ENCODE measurements at regions not wholly inside any gene's neighbourhood (a gene's known extent, or its start where the extent isn't known, plus 50 kb on each side); places are given as distances from the start of the nearest gene placed in this dataset.

- Histone ChIP-seq H3K4me2 (ENCODE audit: low read length) (no peak overlapping the region), H2AFZ (ENCODE audit: low read depth, low read length, poor library complexity, severe bottlenecking) (no peak overlapping the region), H3K9ac (ENCODE audit: low read length) (no peak overlapping the region), H3K36me3 (ENCODE audit: control insufficient read depth in 1 of 2, insufficient read depth in 2 of 2, low read length in 2 of 2) (no peaks in the 10 kb centered on the region), H3K79me2 (ENCODE audit: insufficient read depth, low read length) (no peaks in the 10 kb centered on the region), H3K27ac (ENCODE audit: low read depth, low read length) (no peak overlapping the region), H3K27me3 (ENCODE audit: insufficient read depth, low read length) (no peaks in the 10 kb centered on the region), H3K4me3 (replicated peaks in 1 of 2; ENCODE audit: low read depth in 1 of 2, low read length in 2 of 2) (no peak overlapping the region), H3K9me2 (ENCODE audit: insufficient read depth) (no peaks in the 10 kb centered on the region), H3K9me3 (ENCODE audit: control insufficient read depth in 1 of 2, insufficient read depth in 1 of 2, low read depth in 1 of 2, low read length in 2 of 2) (peaks cover 24 to 43% of the 10 kb centered on the region in 2 experiments; a peak in 2 of 4 replicates), H3K4me1 (ENCODE audit: control insufficient read depth in 1 of 2, insufficient read depth in 2 of 2, low read length in 2 of 2) (no peaks in the 10 kb centered on the region), H4K20me1 (ENCODE audit: insufficient read depth) (no peaks in the 10 kb centered on the region)
- intact Hi-C loops (cut with micrococcal nuclease) = no loop called here
- BruUV-seq (replicated peaks) = no TSS peak
- POLR2A ChIA-PET = no interaction called here
- TF ChIP-seq, protein P1, sequence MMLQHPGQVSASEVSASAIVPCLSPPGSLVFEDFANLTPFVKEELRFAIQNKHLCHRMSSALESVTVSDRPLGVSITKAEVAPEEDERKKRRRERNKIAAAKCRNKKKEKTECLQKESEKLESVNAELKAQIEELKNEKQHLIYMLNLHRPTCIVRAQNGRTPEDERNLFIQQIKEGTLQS (IDR thresholded peaks at IDR 0.05) = no peak
- TF ChIP-seq CEBPB (IDR thresholded peaks at IDR 0.05; ENCODE audit: low read depth) (no peak), SIN3A (IDR thresholded peaks at IDR 0.05; ENCODE audit: low read depth) (no peak), FOSL1 (IDR thresholded peaks at IDR 0.05; ENCODE audit: low read depth) (no peak), POLR2AphosphoS5 (IDR thresholded peaks at IDR 0.05; ENCODE audit: low read depth, low read length) (no peak), SRF (IDR thresholded peaks at IDR 0.05; ENCODE audit: low read depth) (no peak)
- RAD21 ChIA-PET (ENCODE audit: low non-redundant PET in 1 of 2, low total read pairs in 2 of 2, uncharacterized antibody in 2 of 2, unreplicated experiment in 2 of 2) = no interaction called here
- no peak for DNase-seq (ENCODE audit: low read depth, low spot score)
- no peak for ATAC-seq
- CTCF ChIA-PET = no interaction called here
Measured at GRCh38 chr15:46917721-46918252, 799.5 kb upstream of the SEMA6D start.

DNA sequence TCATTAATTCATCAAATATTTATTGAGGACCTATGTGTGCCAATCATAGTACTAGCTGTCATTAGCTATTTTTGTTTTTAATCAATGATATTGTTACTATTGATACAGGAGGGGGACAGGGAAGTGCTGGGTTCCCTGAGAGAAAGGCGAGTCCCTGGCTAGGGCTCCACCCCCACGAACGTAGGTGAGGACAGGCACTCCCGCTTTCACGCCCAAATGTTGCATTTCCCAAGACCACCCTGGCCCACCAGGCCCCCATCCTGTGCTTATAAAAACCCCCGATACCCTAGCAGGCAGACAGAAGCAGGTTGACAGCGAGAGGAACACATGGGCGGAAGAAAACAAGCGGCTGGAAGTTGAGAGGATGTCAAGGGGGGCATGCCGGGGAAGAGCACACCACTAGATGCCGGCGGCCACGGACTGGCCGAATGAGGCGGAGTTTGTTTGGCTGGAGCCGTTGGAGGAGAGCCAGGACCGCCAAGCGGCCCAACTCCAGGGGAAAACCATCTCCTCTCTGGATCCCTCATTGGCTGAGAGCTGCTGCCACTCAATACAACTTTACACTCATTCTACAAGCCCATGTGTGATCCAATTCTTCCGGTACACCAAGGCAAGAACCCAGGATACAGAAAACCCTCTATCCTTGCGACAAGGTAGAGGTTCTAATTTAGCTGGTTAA lies 798.7 kb upstream of the SEMA6D start:
- DNase-seq (ENCODE audit: low read depth, low spot score) (no peak), ATAC-seq (no peak)
- no peaks in the 10 kb centered on the region for H3K36me3 ChIP-seq (ENCODE audit: control insufficient read depth in 1 of 2, insufficient read depth in 2 of 2, low read length in 2 of 2)
- H4K20me1 ChIP-seq (ENCODE audit: insufficient read depth) = no peaks in the 10 kb centered on the region
- CTCF ChIA-PET = no interaction called here
- no peak overlapping the region for H3K4me3 ChIP-seq (replicated peaks in 1 of 2; ENCODE audit: low read depth in 1 of 2, low read length in 2 of 2)
- no TSS peak for BruUV-seq (replicated peaks)
- no peaks in the 10 kb centered on the region for H3K79me2 ChIP-seq (ENCODE audit: insufficient read depth, low read length)
- H3K9ac ChIP-seq (ENCODE audit: low read length) = no peak overlapping the region
- H3K27me3 ChIP-seq (ENCODE audit: insufficient read depth, low read length) = no peaks in the 10 kb centered on the region
- POLR2A ChIA-PET = no interaction called here
- H3K4me2 ChIP-seq (ENCODE audit: low read length) = no peak overlapping the region
- H3K27ac ChIP-seq (ENCODE audit: low read depth, low read length) = no peak overlapping the region
- RAD21 ChIA-PET (ENCODE audit: low non-redundant PET in 1 of 2, low total read pairs in 2 of 2, uncharacterized antibody in 2 of 2, unreplicated experiment in 2 of 2) = no interaction called here
- intact Hi-C loops (cut with micrococcal nuclease) = no loop called here
- H3K9me3 ChIP-seq (ENCODE audit: control insufficient read depth in 1 of 2, insufficient read depth in 1 of 2, low read depth in 1 of 2, low read length in 2 of 2) = peaks cover 24 to 38% of the 10 kb centered on the region in 2 experiments; a peak in 2 of 4 replicates
- no peaks in the 10 kb centered on the region for H3K9me2 ChIP-seq (ENCODE audit: insufficient read depth)
- no peaks in the 10 kb centered on the region for H3K4me1 ChIP-seq (ENCODE audit: control insufficient read depth in 1 of 2, insufficient read depth in 2 of 2, low read length in 2 of 2)
- no peak overlapping the region for H2AFZ ChIP-seq (ENCODE audit: low read depth, low read length, poor library complexity, severe bottlenecking)
- TF ChIP-seq RAD21 (IDR thresholded peaks at IDR 0.05; ENCODE audit: low read depth) (no peak), EZH2phosphoT487 (IDR thresholded peaks at IDR 0.05; ENCODE audit: borderline replicate concordance) (no peak), ZNF274 (IDR thresholded peaks at IDR 0.05; ENCODE audit: low read depth, low read length) (no peak), POLR2AphosphoS5 (IDR thresholded peaks at IDR 0.05; ENCODE audit: low read depth, low read length) (no peak), ZBTB33 (IDR thresholded peaks at IDR 0.05; ENCODE audit: extremely low read depth, insufficient replicate concordance, low read length) (no peak)
- TF ChIP-seq, protein P2, sequence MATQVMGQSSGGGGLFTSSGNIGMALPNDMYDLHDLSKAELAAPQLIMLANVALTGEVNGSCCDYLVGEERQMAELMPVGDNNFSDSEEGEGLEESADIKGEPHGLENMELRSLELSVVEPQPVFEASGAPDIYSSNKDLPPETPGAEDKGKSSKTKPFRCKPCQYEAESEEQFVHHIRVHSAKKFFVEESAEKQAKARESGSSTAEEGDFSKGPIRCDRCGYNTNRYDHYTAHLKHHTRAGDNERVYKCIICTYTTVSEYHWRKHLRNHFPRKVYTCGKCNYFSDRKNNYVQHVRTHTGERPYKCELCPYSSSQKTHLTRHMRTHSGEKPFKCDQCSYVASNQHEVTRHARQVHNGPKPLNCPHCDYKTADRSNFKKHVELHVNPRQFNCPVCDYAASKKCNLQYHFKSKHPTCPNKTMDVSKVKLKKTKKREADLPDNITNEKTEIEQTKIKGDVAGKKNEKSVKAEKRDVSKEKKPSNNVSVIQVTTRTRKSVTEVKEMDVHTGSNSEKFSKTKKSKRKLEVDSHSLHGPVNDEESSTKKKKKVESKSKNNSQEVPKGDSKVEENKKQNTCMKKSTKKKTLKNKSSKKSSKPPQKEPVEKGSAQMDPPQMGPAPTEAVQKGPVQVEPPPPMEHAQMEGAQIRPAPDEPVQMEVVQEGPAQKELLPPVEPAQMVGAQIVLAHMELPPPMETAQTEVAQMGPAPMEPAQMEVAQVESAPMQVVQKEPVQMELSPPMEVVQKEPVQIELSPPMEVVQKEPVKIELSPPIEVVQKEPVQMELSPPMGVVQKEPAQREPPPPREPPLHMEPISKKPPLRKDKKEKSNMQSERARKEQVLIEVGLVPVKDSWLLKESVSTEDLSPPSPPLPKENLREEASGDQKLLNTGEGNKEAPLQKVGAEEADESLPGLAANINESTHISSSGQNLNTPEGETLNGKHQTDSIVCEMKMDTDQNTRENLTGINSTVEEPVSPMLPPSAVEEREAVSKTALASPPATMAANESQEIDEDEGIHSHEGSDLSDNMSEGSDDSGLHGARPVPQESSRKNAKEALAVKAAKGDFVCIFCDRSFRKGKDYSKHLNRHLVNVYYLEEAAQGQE (IDR thresholded peaks at IDR 0.05; ENCODE audit: low read depth) = no peak

All from HCT116 (cell line).